ENCODE measurements at regions not wholly inside any gene's neighbourhood (a gene's known extent, or its start where the extent isn't known, plus 50 kb on each side); places are given as distances from the start of the nearest gene placed in this dataset.

DNA sequence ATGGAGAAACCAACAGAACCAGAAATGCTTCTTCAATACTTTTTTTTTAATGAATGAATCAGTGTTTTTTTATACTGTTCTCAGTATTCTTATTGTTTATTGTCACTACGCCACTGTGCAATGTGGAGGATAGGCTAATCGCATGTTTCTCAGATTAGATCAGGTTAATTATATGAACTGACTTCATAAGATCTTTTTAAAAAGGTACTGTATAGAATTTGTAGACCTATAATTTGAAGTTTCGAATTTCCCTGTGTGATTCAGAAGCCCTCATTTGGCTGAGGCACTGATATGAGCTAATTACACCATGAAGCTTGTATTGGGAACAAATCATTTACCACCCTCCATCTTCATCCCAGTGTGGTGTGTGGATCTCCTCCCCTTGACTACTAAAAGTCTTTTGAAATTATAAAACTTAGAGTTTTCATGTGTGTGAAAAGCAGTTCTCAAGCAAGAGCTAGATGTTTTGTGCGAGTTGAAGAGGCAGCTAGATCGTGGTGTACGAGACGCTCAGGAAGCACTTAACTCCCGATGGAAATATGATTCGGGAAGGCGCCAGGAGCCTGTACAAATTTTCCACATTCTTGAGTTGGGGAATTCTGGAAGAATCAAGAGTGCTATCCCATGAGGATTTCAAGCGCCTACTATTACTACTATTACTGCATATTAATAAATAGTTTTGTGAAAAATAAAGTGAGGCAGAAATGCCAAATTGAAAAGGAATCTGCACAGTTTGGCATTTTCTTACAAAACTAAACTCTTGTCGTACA lies 52.1 kb upstream of the KCNE2 start:
- H3K4me3 ChIP-seq (ENCODE audit: low read length) = no peak overlapping the region
- no peak overlapping the region for H3K9ac ChIP-seq (ENCODE audit: low read length)
- no peaks in the 10 kb centered on the region for H3K36me3 ChIP-seq (ENCODE audit: control insufficient read depth, insufficient read depth, low read length)
- H3K27me3 ChIP-seq (ENCODE audit: control insufficient read depth, insufficient read depth, low read length) = no peaks in the 10 kb centered on the region
- no peaks in the 10 kb centered on the region for H3K9me3 ChIP-seq (ENCODE audit: control insufficient read depth, low read length)
- no peaks in the 10 kb centered on the region for H3K4me1 ChIP-seq (ENCODE audit: control insufficient read depth, insufficient read depth, low read length)

- no peaks in the 10 kb centered on the region for H3K9me3 ChIP-seq (ENCODE audit: control insufficient read depth, low read length)
- H3K4me1 ChIP-seq (ENCODE audit: control insufficient read depth, insufficient read depth, low read length) = no peaks in the 10 kb centered on the region
- H3K36me3 ChIP-seq (ENCODE audit: control insufficient read depth, insufficient read depth, low read length) = no peaks in the 10 kb centered on the region
- no peaks in the 10 kb centered on the region for H3K27me3 ChIP-seq (ENCODE audit: control insufficient read depth, insufficient read depth, low read length)
- no peak overlapping the region for H3K4me3 ChIP-seq (ENCODE audit: low read length)
- no peak overlapping the region for H3K9ac ChIP-seq (ENCODE audit: low read length)
Measured at GRCh38 chr21:34313116-34313515, 50.7 kb upstream of the KCNE2 start.
